ENCODE measurements at regions not wholly inside any gene's neighbourhood (a gene's known extent, or its start where the extent isn't known, plus 50 kb on each side); places are given as distances from the start of the nearest gene placed in this dataset.

- TF ChIP-seq POLR2AphosphoS5 (IDR thresholded peaks at IDR 0.05) (no peak), POLR2A (IDR thresholded peaks at IDR 0.05) (no peak), EP300 (IDR thresholded peaks at IDR 0.05) (no peak), CTCF (IDR thresholded peaks at IDR 0.05) (no peak)
- H3K36me3 ChIP-seq = no peaks in the 10 kb centered on the region
- H3K4me3 ChIP-seq = no peak overlapping the region
- H3K9me3 ChIP-seq = no peaks in the 10 kb centered on the region
- WGBS, 2 donors = 13 to 63% methylated on average over 6 of the region's 6 CpGs
- DNase-seq = no peak
- no peak overlapping the region for H3K27ac ChIP-seq
- intact Hi-C loops (cut with DNase I) = no loop called here
- H3K4me1 ChIP-seq = no peaks in the 10 kb centered on the region
- no peaks in the 10 kb centered on the region for H3K27me3 ChIP-seq
Observed at GRCh38 chr1:91133248-91133647, 111.4 kb upstream of the ZNF644 start.

- intact Hi-C loops (cut with DNase I) = no loop called here
- 69 to 86% methylated on average over 5 of the region's 5 CpGs for WGBS, 2 donors
- no peaks in the 10 kb centered on the region for H3K36me3 ChIP-seq
- no peak for DNase-seq
- TF ChIP-seq POLR2AphosphoS5 (IDR thresholded peaks at IDR 0.05) (no peak), EP300 (IDR thresholded peaks at IDR 0.05) (no peak), CTCF (IDR thresholded peaks at IDR 0.05) (no peak), POLR2A (IDR thresholded peaks at IDR 0.05) (no peak)
- no peaks in the 10 kb centered on the region for H3K9me3 ChIP-seq
- H3K27me3 ChIP-seq = no peaks in the 10 kb centered on the region
- no peak overlapping the region for H3K4me3 ChIP-seq
- H3K4me1 ChIP-seq = no peaks in the 10 kb centered on the region
- no peak overlapping the region for H3K27ac ChIP-seq
Observed at GRCh38 chr1:91130256-91130985, 108.6 kb upstream of the ZNF644 start.

- H3K4me1 ChIP-seq = no peaks in the 10 kb centered on the region
- no peak overlapping the region for H3K27ac ChIP-seq
- no peaks in the 10 kb centered on the region for H3K36me3 ChIP-seq
- intact Hi-C loops (cut with DNase I) = no loop called here
- DNase-seq = no peak
- no peak overlapping the region for H3K4me3 ChIP-seq
- H3K9me3 ChIP-seq = no peaks in the 10 kb centered on the region
- WGBS, 2 donors = 69 to 85% methylated on average over 3 of the region's 3 CpGs
- H3K27me3 ChIP-seq = no peaks in the 10 kb centered on the region
- no peak for TF ChIP-seq EP300 (IDR thresholded peaks at IDR 0.05)
- no peak for TF ChIP-seq POLR2AphosphoS5 (IDR thresholded peaks at IDR 0.05)
- TF ChIP-seq CTCF (IDR thresholded peaks at IDR 0.05) = no peak
- no peak for TF ChIP-seq POLR2A (IDR thresholded peaks at IDR 0.05)
Observed at GRCh38 chr1:91129458-91129857, 107.6 kb upstream of the ZNF644 start.

- H3K9me3 ChIP-seq = no peaks in the 10 kb centered on the region
- H3K27me3 ChIP-seq = no peaks in the 10 kb centered on the region
- H3K27ac ChIP-seq = no peak overlapping the region
- no peaks in the 10 kb centered on the region for H3K4me1 ChIP-seq
- H3K4me3 ChIP-seq = no peak overlapping the region
- no peak for DNase-seq
- TF ChIP-seq EP300 (IDR thresholded peaks at IDR 0.05) (no peak), POLR2A (IDR thresholded peaks at IDR 0.05) (no peak), CTCF (IDR thresholded peaks at IDR 0.05) (no peak), POLR2AphosphoS5 (IDR thresholded peaks at IDR 0.05) (no peak)
- no peaks in the 10 kb centered on the region for H3K36me3 ChIP-seq
- 14 to 54% methylated on average over 1 of the region's 1 CpG for WGBS, 2 donors
- intact Hi-C loops (cut with DNase I) = no loop called here
Observed at GRCh38 chr1:91129017-91129416, 107.2 kb upstream of the ZNF644 start.

- H3K4me1 ChIP-seq = peaks cover 0 to 10% (median 4%) of the 10 kb centered on the region in 4 donors
- DNase-seq = no peak
- H3K27me3 ChIP-seq = no peaks in the 10 kb centered on the region
- WGBS, 2 donors = 69 to 77% methylated on average over 3 of the region's 3 CpGs
- no peaks in the 10 kb centered on the region for H3K36me3 ChIP-seq
- TF ChIP-seq EP300 (IDR thresholded peaks at IDR 0.05) (no peak), POLR2AphosphoS5 (IDR thresholded peaks at IDR 0.05) (no peak), POLR2A (IDR thresholded peaks at IDR 0.05) (no peak), CTCF (IDR thresholded peaks at IDR 0.05) (no peak)
- H3K9me3 ChIP-seq = no peaks in the 10 kb centered on the region
- H3K27ac ChIP-seq = no peak overlapping the region
- intact Hi-C loops (cut with DNase I) = no loop called here
- H3K4me3 ChIP-seq = no peak overlapping the region
Observed at GRCh38 chr1:91124989-91125417, 103.2 kb upstream of the ZNF644 start.
